ENCODE measurements at regions not wholly inside any gene's neighbourhood (a gene's known extent, or its start where the extent isn't known, plus 50 kb on each side); places are given as distances from the start of the nearest gene placed in this dataset.

GRCh38 chr3:147940405-147941193, 531.4 kb downstream of the ZIC1 start:
- no peak for DNase-seq

GRCh38 chr3:147941969-147942368, 532.8 kb downstream of the ZIC1 start:
- DNase-seq = no peak

GRCh38 chr3:147943265-147943945, 534.2 kb downstream of the ZIC1 start:
- no peak for DNase-seq

- no peak for DNase-seq
Measured at GRCh38 chr3:147945968-147946519, 536.9 kb downstream of the ZIC1 start.

GRCh38 chr3:147956615-147957014, 547.5 kb downstream of the ZIC1 start:
- DNase-seq = no peak

GRCh38 chr3:147958754-147959153, 549.6 kb downstream of the ZIC1 start:
- DNase-seq = no peak

- no peak for DNase-seq
Measured at GRCh38 chr3:147960786-147961185, 551.6 kb downstream of the ZIC1 start.

GRCh38 chr3:147962408-147963164, 553.4 kb downstream of the ZIC1 start:
- DNase-seq = no peak

- DNase-seq = no peak
Measured at GRCh38 chr3:147963711-147964110, 554.5 kb downstream of the ZIC1 start.

- no peak for DNase-seq
Measured at GRCh38 chr3:147975165-147975564, 566.0 kb downstream of the ZIC1 start.

GRCh38 chr3:147977001-147977400, 567.8 kb downstream of the ZIC1 start:
- DNase-seq = no peak

GRCh38 chr3:147987549-147987948, 578.4 kb downstream of the ZIC1 start:
- DNase-seq = no peak

GRCh38 chr3:147989344-147989743, 580.2 kb downstream of the ZIC1 start:
- no peak for DNase-seq

- no peak for DNase-seq
Measured at GRCh38 chr3:148002705-148003205, 593.6 kb downstream of the ZIC1 start.

- no peak for DNase-seq
Measured at GRCh38 chr3:148004331-148004730, 595.2 kb downstream of the ZIC1 start.

GRCh38 chr3:148005456-148005855, 596.3 kb downstream of the ZIC1 start:
- no peak for DNase-seq

- DNase-seq = no peak
Measured at GRCh38 chr3:148006508-148006907, 597.3 kb downstream of the ZIC1 start.

GRCh38 chr3:148008591-148008990, 599.4 kb downstream of the ZIC1 start:
- DNase-seq = no peak

GRCh38 chr3:148020861-148021260, 611.7 kb downstream of the ZIC1 start:
- no peak for DNase-seq

- DNase-seq = no peak
Measured at GRCh38 chr3:148021381-148021780, 612.2 kb downstream of the ZIC1 start.

- no peak for DNase-seq
Measured at GRCh38 chr3:148023994-148024393, 614.8 kb downstream of the ZIC1 start.

GRCh38 chr3:148026009-148026588, 616.9 kb downstream of the ZIC1 start:
- no peak for DNase-seq

GRCh38 chr3:148030975-148031374, 621.8 kb downstream of the ZIC1 start:
- DNase-seq = peak; percentile 14 to 47
